Lower leg skin (tissue), 4 donors: ENCODE measurements at regions not wholly inside any gene's neighbourhood (a gene's known extent, or its start where the extent isn't known, plus 50 kb on each side); places are given as distances from the start of the nearest gene placed in this dataset.

Experiments used
- DNase-seq, 2 donors: peaks; one replicate each; pipeline ENCODE4 v3.0.0-alpha.2; 2019; ENCODE audit warnings: low spot score in 2 of 2
- H3K4me3 ChIP-seq: fragments of 200-600 bp; sonication (generic); 2 replicates; pipeline ENCODE4 v1.5.1; 2017; ENCODE audit warnings: mild to moderate bottlenecking, low read depth; ENCODE audit not compliant: poor library complexity, severe bottlenecking
- POLR2A ChIP-seq, 2 donors: fragments of 450-650 bp; IDR thresholded peaks; one replicate each; pipeline ENCODE4 v1.6.1; 2016 to 2017; ENCODE audit warnings: antibody characterized with exemption in 2 of 2, mild to moderate bottlenecking in 1 of 2, moderate library complexity in 1 of 2
- WGBS, 2 donors: methylation state at CpG; one replicate each; pipeline ENCODE4 v1.1.5; 2018; 5-methylcytosine and 5-hydroxymethylcytosine counted together
- intact Hi-C: fragments of 100-400 bp; cut with DNase I; formaldehyde crosslinking; loops from one replicate; pipeline ENCODE4 v1.15.0; 2023; ENCODE audit warnings: low total_unique reads
- TF ChIP-seq, protein P1 (sequence below), 3 donors: fragments of 450-650 bp; IDR thresholded peaks; one replicate each; pipeline ENCODE4 v1.5.1; 2016; ENCODE audit warnings: antibody characterized with exemption in 3 of 3, mild to moderate bottlenecking in 3 of 3, moderate library complexity in 2 of 3

DNA sequence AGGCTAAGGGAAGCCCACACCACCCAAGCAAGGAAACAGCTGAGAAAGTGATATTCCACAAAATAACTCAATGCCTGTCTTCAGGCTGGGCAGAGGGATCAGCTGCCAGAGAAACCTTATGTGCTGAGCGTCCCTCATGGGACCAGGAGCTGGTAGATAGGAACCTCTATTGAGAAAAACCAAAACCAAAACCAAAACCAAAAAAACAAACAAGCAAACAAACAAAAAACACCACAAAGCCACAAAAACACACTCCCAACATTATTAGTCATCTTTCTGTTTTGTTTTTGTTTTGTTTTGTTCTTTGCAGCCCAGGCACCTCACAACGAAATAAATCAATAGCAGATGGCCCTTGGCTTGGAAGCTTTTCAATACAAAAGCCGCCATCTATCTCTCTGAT, 760.8 kb upstream of the CELF2 start:
- intact Hi-C loops: no loop called here
- no peak for TF ChIP-seq POLR2A (IDR thresholded peaks at IDR 0.05)
- TF ChIP-seq, protein P1, sequence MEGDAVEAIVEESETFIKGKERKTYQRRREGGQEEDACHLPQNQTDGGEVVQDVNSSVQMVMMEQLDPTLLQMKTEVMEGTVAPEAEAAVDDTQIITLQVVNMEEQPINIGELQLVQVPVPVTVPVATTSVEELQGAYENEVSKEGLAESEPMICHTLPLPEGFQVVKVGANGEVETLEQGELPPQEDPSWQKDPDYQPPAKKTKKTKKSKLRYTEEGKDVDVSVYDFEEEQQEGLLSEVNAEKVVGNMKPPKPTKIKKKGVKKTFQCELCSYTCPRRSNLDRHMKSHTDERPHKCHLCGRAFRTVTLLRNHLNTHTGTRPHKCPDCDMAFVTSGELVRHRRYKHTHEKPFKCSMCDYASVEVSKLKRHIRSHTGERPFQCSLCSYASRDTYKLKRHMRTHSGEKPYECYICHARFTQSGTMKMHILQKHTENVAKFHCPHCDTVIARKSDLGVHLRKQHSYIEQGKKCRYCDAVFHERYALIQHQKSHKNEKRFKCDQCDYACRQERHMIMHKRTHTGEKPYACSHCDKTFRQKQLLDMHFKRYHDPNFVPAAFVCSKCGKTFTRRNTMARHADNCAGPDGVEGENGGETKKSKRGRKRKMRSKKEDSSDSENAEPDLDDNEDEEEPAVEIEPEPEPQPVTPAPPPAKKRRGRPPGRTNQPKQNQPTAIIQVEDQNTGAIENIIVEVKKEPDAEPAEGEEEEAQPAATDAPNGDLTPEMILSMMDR (IDR thresholded peaks at IDR 0.05): no peak
- no peak overlapping the region for H3K4me3 ChIP-seq
- WGBS, 2 donors: 59 to 69% methylated on average over 3 of the region's 3 CpGs
- DNase-seq: no peak

DNA sequence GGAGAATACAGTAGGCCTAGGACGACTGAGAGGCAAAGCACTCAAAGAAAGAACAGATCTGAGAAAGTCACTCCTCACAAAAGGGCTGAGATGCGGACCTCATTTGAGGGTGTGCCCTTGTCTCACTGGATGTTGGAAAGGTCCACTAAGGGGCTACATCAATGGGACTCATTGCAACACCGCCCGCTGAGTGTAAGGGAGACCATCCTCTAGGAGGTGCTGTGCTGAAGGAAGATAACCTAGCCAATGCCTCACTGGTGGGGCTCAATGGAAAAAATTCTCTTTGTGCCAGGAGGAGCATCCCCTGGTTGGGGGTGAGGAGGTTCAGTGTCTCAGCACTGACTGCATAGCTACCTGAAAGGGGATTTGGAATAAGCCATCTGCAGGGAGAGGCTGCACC, 758.7 kb upstream of the CELF2 start:
- H3K4me3 ChIP-seq: no peak overlapping the region
- DNase-seq: no peak
- intact Hi-C loops: no loop called here
- 88 to 93% methylated on average over 4 of the region's 4 CpGs for WGBS, 2 donors
- TF ChIP-seq, protein P1 (IDR thresholded peaks at IDR 0.05): no peak
- TF ChIP-seq POLR2A (IDR thresholded peaks at IDR 0.05): no peak

DNA sequence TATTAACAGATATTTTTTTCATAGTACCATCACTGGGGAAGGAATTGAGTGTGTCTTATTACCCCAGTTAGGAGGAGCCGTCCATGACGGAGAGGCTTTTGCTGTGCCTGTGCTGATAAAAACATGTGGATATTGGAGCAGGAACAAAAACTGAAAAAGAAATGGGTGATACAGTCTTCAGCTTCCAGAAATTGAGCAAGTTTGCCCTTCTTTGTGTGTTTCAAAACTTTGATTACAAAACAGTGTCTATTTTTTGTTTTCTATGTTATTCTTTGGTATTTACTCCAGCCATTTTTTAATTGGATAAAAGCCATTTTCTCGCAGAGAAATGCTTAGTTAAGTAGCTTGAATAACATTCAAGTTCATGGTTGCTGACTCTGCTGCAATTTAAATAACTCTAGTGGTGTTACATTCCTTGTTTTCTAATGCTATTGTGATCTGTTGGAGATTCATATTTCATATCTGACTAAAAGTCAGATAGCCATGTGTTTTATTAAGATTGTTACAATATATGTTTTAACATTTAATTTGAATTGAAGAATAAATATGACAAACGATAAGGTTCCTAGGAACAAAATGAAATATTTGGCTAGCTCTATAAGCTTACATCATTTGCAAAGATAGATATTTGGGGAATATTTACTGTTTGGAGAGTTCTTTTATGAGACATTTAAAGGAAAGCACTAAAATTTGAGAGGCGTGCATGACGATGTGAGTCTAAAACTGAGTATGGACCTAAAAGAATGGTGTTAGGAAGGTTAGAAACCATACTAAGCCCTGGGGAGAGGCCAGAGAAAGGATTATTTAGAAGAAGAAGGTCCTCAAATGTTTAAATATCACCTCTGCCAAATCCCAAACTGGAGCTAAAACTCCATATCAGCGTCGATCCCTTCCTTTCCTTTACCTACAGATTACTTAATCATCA, 747.3 kb upstream of the CELF2 start:
- H3K4me3 ChIP-seq: no peak overlapping the region
- DNase-seq: no peak
- 61 to 62% methylated on average over 8 of the region's 8 CpGs for WGBS, 2 donors
- TF ChIP-seq, protein P1 (IDR thresholded peaks at IDR 0.05): no peak
- no peak for TF ChIP-seq POLR2A (IDR thresholded peaks at IDR 0.05)
- intact Hi-C loops: no loop called here

DNA sequence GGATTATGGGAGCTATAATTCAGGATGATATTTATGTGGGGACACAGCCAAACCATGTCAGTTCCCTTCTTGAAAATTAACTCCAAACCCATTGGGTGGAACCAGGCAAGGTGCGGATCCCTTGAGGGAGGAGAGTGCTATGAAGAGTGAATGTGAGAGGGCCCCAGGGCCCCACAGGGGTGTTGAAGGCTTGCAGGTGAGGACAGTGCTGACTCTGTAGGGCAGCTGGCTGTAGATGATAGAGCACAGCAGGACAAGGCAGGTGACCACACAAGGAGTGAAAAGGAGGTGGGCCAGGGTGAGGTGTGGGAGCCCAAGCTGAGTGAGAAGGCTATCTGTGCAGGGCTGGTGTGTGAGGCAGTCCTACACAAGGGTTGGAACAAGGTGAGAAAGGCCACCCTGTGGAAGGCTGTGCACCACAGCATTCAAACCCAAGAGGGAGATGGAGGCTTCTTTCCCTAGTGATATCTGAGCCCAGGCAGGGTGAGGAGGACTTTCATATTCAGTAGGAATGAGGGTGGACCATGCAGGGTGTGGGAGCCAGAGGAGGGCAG, 746.0 kb upstream of the CELF2 start:
- 94 to 97% methylated on average over 1 of the region's 1 CpG for WGBS, 2 donors
- intact Hi-C loops: no loop called here
- no peak overlapping the region for H3K4me3 ChIP-seq
- no peak for TF ChIP-seq POLR2A (IDR thresholded peaks at IDR 0.05)
- TF ChIP-seq, protein P1 (IDR thresholded peaks at IDR 0.05): no peak
- DNase-seq: no peak

DNA sequence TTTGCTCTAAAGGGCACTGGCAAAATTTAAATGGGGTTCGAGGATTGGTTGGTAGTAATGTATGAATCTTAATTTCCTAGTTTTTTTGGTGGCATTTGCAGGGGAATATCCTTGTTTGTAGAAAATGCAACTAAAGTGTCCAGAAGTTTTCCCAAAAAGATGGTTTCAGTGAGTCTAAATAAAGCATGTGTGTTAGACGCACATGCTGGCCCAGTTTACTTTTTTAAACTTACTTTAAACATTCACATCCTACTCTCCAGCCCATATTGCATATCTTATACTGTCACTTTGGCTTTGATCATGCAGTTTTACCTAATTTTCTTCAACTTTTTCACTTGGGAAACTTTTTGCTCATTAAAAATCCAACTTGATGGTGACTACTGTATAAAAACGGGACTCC, 744.0 kb upstream of the CELF2 start:
- WGBS, 2 donors: 70 to 78% methylated on average over 3 of the region's 3 CpGs
- no peak overlapping the region for H3K4me3 ChIP-seq
- no peak for TF ChIP-seq POLR2A (IDR thresholded peaks at IDR 0.05)
- TF ChIP-seq, protein P1 (IDR thresholded peaks at IDR 0.05): no peak
- intact Hi-C loops: no loop called here
- DNase-seq: no peak
